Sciatic nerve (tissue), 2 donors: ENCODE measurements at regions not wholly inside any gene's neighbourhood (a gene's known extent, or its start where the extent isn't known, plus 50 kb on each side); places are given as distances from the start of the nearest gene placed in this dataset.
"Not testable (repeated sequence)": the region's sequence is repeated elsewhere in the genome, so short reads cannot be mapped to it uniquely, and the experiment has no call there.

Source experiments
- ATAC-seq: fragments of 200-7000 bp; cut with Tn5 transposase; one replicate; pipeline ENCODE4 v1.9.1; 2020; ENCODE audit warnings: mild to moderate bottlenecking, moderate library complexity
- DNase-seq: peaks from one replicate; pipeline ENCODE4 v3.0.0-alpha.2; 2020; ENCODE audit warnings: low spot score
- intact Hi-C: fragments of 100-400 bp; cut with DNase I; formaldehyde crosslinking; loops from one replicate; pipeline ENCODE4 v1.14.2; 2022
- donor health status: DM: no; HTN: no; CAD: no.
- donor health status: DM: no; HTN: no; CAD: no.

DNA sequence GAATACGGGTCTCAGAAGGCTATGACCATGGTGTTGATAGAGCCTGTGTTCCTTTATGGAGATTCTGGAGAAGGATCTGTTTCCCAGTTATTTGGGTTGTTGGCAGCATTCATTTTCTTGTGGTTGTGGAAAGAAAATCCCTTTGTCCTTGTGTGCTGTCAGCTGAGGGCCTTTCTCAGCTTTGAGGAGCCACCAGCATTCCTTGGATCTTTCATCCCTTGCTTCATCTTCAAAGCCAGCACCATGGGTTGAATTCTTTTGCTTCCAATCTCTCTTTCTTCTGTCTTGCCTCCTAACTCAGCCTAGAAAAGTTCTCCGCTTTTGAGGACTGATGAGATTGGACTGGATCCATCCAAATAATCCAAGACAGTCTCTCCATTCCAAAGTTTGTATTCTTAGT lies 103.2 kb upstream of the MMADHC start:
- ATAC-seq (no peak), DNase-seq (no peak)
- intact Hi-C loops, result no loop called here

DNA sequence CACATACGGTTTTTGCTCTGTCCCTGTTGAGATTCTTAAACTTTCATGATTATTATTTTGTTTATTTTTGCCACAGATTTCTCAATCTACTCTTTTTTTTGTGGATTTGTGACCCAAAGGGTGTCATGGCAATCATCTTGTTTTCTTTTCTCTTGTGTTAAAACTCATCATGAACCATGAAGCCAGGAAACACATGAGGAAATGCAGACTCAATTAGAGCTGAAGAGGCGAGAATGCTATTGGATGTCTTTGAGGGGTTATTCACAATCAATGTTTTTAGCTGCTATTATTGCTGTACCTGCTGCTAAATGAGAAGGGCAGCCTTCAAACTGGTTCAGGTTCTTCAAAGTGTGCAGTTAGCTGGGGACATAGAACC lies 99.5 kb upstream of the MMADHC start:
- intact Hi-C loops, result no loop called here
- DNase-seq, result no peak
- ATAC-seq, result peak; percentile 65

DNA sequence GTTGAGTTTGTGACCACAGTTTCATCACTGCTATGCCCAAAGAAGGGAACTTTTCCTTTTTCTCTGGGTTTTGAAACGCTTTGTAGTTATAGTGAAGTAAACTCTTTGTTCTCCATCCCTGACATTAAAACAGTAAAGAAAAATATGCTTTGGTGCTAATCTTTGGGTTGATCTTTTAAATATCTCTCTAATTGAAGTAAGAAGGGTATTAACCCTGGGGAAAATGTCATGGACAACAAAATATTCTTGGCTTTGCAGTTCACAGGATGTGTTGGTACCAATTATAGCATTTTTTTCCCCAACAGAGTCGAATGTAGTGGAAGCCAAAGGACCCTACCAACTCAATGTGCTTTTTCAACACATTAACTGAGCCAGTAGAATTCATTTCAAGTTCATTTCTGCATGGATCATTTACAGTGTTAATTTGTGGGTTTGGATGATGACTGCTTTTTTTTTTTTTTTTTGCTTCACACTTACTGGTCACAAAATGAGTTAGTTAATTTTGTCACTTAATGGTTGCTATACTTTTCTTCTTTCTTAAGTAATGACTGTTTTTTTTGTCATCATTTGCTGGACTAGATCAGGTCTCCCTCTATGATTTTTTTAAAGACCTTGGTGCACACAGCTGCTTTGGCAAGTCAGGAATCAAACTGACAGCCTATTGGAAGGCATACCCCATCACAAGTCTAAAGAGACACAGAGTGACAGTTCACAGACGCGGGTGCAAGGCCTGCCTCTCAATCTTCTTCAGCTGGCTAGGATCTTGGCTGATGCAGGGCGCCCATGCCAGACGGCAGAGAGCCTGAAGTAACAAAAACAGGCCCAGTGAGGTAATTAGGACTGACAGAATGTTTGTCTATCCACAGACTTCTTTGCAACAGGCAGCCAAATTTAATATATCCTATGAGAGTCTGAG lies 98.8 kb upstream of the MMADHC start:
- intact Hi-C loops, result no loop called here
- peak; percentile 80 for ATAC-seq
- DNase-seq, result no peak

DNA sequence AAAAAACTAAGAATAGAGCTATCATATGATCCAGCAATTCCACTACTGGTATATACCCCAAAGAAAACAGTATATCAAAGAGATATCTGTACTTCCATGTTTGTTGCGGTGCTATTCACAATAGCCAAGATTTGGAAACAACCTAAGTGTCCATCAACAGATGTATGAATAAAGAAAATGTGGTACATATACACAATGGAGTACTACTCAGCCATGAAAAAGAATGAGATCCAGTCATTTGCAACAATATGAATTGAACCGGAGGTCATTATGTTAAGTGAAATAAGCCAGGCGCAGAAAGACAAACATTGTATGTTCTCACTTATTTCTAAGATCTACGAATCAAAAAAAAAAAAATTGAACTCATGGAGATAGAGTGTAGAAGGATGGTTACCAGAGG lies 97.8 kb upstream of the MMADHC start:
- DNase-seq, ATAC-seq, intact Hi-C loops: not testable (repeated sequence)

DNA sequence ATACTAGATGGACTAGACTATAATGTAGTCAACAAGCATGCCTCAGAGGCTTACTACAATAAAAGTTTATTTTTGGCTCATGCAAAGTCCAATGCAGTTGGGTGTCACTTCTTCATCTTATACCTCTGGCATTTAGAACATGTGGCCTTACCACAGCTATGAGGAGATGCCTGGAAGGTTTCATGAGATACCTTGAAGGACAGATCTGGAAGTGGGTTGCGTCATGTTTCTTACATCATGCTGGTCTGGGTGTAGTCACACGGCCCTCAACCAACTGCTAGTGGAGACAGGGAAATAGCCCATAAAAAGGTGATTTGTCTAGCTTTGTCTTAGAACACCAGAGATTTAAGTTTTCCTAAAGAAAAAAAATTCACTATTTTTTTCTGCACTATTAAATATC lies 91.7 kb upstream of the MMADHC start:
- no peak for ATAC-seq
- no peak for DNase-seq
- intact Hi-C loops, result no loop called here

DNA sequence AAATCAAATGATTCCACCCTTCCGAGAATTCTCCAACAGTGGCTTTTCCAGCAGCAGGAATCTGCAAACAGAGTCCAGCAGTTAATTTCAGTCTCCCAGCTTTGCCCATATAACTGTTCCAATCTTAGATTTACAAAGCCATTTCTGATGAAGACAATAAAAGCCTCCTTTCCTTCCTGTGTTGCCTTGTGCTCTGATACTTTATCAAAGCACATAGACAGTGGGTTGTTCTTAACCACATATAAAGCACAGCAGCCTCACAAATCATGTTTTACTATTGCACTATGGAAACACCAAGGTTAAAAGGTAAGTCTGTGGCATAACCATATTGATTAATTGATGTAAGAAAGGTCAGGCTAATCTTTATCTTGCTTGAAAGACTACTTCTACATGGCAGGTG lies 89.8 kb upstream of the MMADHC start:
- DNase-seq, result no peak
- intact Hi-C loops, result no loop called here
- ATAC-seq, result no peak

DNA sequence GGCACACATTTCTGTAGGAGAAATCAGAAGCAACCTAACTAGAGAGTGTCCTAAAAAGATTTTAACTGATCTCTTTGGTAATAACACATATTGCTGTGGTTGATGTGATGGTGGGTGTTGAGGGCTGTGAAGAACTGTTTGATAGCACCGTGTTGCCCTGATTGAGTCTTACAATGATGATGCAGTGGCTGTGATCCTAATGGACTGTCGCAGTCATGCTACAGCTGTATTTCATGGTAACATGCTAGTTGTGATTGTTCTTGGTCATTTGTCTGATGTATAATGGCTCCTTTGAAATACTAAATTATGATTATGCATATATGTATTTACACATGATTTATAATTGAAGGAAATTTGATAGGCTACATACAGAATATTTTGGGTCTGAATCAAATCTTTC lies 82.5 kb upstream of the MMADHC start:
- ATAC-seq, result no peak
- intact Hi-C loops, result no loop called here
- no peak for DNase-seq

DNA sequence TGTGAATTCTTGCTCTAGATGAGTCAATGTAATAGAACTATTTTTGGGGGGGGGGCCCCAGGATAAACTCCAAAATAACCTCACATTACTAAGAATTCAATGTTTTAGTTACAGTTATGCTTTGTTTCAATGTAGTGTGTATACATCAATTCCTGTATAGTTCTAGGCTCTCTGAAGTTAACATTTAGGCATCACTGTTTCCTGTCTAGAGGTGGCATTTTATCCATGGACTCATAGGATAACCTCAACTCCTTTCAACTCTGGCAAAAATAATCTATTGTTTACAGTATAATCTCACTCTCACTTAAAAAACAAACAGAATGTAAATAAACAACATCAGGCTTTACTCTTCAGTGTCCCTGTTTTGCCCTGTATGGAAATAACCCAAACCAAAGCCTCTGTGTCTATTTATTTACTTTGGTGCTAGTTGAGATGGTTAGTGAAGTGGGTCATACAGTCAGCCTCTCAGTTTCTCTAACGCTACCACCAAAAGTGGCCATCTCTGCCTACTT lies 79.3 kb upstream of the MMADHC start:
- intact Hi-C loops, result no loop called here
- ATAC-seq, result no peak

DNA sequence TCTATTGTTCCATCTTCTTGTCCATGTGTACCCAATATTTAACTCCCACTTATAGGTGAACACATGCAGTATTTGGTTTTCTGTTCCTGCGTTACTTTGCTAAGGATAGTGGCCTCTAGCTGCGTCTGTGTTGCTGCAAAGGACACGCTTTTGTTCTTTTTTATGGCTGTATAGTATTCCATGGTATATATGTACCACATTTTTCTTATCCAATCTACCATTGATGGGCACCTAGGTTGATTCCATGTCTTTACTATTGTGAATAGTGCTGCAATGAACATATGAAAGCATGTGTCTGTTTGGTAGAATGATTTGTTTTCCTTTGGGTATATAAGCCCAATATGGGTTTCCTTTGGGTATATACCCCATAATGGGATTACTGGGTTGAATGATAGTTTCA lies 77.3 kb upstream of the MMADHC start:
- intact Hi-C loops, result no loop called here
- ATAC-seq, result no peak
- DNase-seq, result no peak

More for the DNA sequence above, 79.3 kb upstream of the MMADHC start:
- DNase-seq, result no peak

DNA sequence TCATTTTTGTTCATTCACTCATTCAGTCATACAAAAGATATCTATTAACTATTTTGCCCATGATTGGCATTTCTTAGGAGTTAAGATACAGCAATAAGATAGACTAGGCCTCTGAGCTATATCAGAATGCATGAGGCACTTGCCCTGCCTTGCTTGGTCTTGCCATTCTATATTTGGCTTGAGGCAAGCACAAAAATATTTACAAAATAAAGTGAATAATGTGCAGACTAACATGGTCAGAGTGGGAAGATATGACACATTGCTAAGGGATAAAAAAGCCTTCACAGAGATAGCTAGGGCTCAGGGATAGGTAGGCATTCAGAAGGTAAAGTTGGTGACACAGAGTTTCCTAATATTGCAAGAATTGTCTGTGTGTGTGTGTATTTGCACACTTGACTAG lies 75.0 kb upstream of the MMADHC start:
- intact Hi-C loops, result no loop called here
- DNase-seq (no peak), ATAC-seq (no peak)

DNA sequence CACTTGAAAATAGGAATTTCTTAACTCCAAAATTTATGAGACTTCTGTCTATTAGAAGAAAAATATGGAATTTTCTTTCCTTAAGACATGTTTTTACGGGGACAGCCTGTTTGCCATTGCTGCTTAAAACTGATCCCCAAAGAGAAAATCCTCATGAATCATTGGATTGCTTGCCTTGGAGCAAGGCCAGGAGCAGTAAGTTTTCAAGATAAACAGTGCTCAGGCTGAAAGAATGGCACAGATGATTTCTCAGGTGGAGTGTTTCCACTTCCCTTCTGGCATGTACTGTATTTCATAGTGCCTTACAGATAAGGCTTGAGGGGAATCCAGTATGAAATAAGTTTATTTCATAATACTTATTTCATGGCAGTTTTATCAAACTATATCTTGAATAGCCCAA lies 74.3 kb upstream of the MMADHC start:
- intact Hi-C loops, result no loop called here
- no peak for DNase-seq
- ATAC-seq, result no peak

DNA sequence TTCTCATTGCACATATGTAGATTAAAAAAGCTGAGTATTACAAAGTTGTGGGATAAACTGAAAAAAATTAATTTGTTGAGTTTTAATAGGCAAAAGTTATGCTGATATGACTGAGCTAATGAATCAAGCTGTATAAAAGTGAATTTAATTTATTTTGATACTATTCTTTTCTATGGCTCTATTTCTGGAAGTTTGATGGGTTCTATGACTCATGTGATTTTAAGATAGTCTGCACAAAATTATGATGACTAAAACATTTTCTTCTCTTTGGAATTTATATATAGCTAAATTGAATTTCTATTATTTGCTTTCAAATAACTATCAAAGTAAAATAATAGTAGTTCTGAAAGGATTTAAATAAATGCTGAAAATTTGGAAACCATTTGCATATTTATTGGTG lies 71.0 kb upstream of the MMADHC start:
- intact Hi-C loops, result no loop called here
- ATAC-seq, result no peak
- no peak for DNase-seq

DNA sequence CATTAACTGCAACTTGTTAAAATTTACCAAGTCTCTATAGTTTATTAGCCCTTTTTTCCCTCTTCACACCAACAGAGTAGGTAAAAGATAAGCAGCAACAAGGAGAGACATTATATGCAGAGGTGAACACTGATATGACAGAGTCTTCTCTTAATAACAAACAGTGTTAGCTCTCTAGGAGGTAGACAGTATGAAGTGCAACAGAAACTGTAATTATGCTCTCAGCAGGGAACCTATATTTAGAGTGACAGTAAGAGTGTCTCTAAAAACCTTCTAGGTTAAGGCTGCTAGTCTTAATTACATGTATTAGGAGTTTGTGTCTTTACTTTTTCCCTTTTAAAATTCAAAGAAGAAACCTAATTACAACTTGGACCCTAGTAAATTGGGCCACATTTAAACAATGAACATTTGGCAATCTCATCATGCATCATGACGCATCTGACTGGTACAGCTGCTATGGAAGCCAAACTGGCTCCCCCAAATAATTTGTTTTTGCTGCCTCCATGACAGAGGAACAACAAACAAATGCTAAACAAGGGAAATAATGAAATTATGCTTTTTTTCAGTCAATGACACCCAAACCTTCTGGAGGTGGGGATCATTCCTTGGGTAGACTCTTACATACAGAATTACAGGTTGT lies 69.9 kb upstream of the MMADHC start:
- DNase-seq (no peak), ATAC-seq (no peak)
- intact Hi-C loops, result no loop called here

DNA sequence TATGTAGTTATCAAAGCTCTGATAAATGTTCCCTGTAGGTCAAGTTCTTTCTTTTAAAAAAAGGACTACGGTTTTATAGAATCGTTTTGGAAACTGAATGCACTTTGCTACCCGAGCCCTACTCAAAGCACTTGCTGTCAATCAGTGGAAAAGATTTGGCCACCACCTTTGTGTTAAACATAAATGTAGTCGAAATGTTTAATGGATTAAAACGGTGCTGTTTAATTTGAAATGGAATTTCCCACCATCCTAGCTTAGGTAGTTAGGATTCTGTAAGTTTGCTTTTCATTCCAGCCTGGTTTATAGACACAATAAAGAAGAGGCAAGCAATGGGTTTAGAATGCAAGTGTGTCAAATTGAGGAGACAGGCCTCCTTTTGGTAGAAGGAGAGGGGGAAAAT lies 69.4 kb upstream of the MMADHC start:
- no peak for DNase-seq
- no peak for ATAC-seq
- intact Hi-C loops, result no loop called here

DNA sequence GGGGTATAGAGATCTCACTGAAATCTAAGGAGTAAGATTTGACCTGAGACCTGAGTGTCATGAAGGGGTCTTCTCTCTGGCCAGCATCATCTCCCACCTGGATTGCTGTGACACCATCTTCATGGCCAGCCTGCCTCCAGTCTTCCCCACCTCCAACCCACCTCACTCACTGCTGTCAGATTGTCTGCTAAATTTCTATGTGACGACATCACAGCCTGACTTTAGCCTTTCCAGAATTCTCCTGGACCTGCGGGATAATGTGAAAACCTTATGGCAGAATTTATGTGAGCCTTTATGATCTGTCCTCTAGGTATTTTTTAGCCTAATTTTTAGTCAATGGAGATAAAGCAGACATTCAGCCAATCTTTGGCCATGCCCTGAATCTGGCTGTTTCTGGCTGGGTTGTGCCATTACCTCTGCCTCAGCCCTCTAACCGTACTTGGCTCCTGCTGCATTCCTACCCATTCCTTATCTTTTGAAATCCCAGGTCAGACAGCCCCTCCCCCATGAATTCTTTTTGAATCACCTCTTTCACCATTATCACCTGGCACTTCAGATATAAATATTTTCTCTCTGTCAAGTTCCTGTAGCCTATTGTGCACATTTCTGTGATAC lies 66.4 kb upstream of the MMADHC start:
- DNase-seq (no peak), ATAC-seq (no peak)
- intact Hi-C loops, result no loop called here

DNA sequence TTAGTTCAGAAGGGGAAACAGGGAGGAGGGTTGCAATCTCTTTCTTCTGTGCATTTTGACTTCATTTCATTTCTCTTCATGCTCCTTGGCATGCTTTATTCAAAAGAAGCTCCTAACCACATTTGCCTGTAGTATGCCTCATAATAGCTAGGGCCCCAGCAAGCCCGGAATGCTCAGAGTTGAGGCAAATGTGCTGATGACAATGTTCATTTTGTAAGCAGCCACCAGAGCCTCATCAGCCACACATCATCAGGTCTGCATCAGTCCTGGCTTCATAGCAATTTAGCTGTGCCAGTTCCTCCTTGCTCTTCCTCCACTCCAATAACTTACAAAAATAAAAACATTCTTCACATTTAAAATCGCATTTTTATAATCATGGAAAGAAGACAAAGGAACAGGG lies 65.4 kb upstream of the MMADHC start:
- intact Hi-C loops, result no loop called here
- ATAC-seq (no peak), DNase-seq (no peak)

DNA sequence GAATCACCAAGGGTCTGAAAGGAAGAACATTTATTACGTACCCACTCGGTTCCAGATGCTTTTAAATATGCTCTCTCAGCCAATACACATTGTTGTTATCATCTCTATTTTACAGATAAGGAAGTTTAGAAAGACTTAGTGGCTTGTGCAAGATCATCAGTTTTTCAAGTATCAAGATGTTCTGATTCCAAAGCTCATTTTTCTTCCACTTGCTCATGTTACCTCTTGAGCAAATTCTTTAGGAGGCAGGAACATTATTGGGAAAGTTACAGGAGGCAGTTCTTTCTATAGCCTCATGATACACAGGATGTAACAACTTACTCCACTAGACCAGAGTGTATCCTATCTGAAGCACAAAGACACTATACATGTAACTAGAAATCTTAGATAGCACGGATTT lies 65.0 kb upstream of the MMADHC start:
- no peak for DNase-seq
- intact Hi-C loops, result no loop called here
- no peak for ATAC-seq

DNA sequence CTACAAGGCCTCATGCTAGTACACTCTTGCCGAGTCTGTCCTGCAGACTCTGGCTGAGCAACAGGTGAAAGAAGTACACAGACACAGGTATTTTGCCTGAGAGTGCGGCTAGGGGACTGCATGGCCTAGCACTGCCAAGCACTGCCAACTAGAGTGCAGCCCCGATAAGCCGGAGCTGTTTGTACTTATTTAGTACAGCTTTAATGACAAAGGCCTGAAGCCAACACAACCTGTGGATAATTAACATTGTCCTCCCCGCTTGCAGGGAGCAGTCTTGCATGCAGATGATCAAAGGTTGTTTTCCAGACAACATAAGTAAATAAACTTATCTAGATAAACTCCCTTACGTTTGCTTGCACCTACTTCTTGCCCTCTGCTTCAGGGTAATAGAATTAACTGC lies 63.7 kb upstream of the MMADHC start:
- intact Hi-C loops, result no loop called here
- DNase-seq (no peak), ATAC-seq (no peak)

DNA sequence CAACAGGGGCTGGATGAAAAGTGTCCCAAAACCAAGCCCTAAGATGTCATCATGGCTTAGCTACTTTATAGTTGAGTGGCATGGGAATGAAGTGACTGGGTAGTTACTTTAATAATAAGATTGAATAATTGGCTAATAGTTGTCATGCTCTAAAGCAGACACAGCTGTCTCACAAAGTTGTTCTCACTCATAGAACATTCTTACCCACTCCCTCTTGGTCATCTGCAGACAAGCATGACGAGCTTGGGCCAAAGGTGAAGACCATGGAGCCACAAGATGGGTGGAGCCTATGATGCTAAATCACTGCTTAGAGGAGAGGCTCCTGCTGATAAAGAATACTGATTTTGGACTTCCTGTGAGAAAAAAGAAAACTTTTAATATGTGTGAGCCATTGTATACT lies 62.4 kb upstream of the MMADHC start:
- no peak for DNase-seq
- ATAC-seq, result no peak
- intact Hi-C loops, result no loop called here
